GM18858 (cell line): ENCODE measurements at regions not wholly inside any gene's neighbourhood (a gene's known extent, or its start where the extent isn't known, plus 50 kb on each side); places are given as distances from the start of the nearest gene placed in this dataset.
"Not testable (repeated sequence)": the region's sequence is repeated elsewhere in the genome, so short reads cannot be mapped to it uniquely, and the experiment has no call there.

Experiments used
- ATAC-seq: cut with Tn5 transposase; IDR thresholded peaks from one replicate; pipeline ENCODE4 v1.9.1; 2021; ENCODE audit not compliant: unreplicated experiment

- no peak for ATAC-seq
Observed at GRCh38 chr2:125584732-125585131, 1071.2 kb upstream of the GYPC start.

- no peak for ATAC-seq
Observed at GRCh38 chr2:125588780-125589179, 1067.2 kb upstream of the GYPC start.

GRCh38 chr2:125591954-125592353, 1064.0 kb upstream of the GYPC start:
- ATAC-seq, result no peak

- ATAC-seq, result no peak
Observed at GRCh38 chr2:125593036-125593435, 1062.9 kb upstream of the GYPC start.

GRCh38 chr2:125596612-125597011, 1059.3 kb upstream of the GYPC start:
- ATAC-seq, result no peak

GRCh38 chr2:125615438-125615837, 1040.5 kb upstream of the GYPC start:
- no peak for ATAC-seq

- no peak for ATAC-seq
Observed at GRCh38 chr2:125630377-125630776, 1025.6 kb upstream of the GYPC start.

GRCh38 chr2:125634662-125635061, 1021.3 kb upstream of the GYPC start:
- ATAC-seq, result no peak

- ATAC-seq, result no peak
Observed at GRCh38 chr2:125638345-125638744, 1017.6 kb upstream of the GYPC start.

- no peak for ATAC-seq
Observed at GRCh38 chr2:125642032-125642431, 1013.9 kb upstream of the GYPC start.

- ATAC-seq, result no peak
Observed at GRCh38 chr2:125643128-125643527, 1012.8 kb upstream of the GYPC start.

GRCh38 chr2:125643585-125643984, 1012.4 kb upstream of the GYPC start:
- ATAC-seq, result no peak

GRCh38 chr2:125644257-125644656, 1011.7 kb upstream of the GYPC start:
- no peak for ATAC-seq

GRCh38 chr2:125652280-125652679, 1003.7 kb upstream of the GYPC start:
- no peak for ATAC-seq

- no peak for ATAC-seq
Observed at GRCh38 chr2:125654226-125654625, 1001.7 kb upstream of the GYPC start.

- ATAC-seq, result no peak
Observed at GRCh38 chr2:125656190-125656589, 999.8 kb upstream of the GYPC start.

GRCh38 chr2:125658583-125658982, 997.4 kb upstream of the GYPC start:
- ATAC-seq, result no peak

GRCh38 chr2:125660369-125660768, 995.6 kb upstream of the GYPC start:
- ATAC-seq, result not testable (repeated sequence)

GRCh38 chr2:125667630-125668029, 988.3 kb upstream of the GYPC start:
- ATAC-seq, result peak; percentile 69

GRCh38 chr2:125679903-125680302, 976.1 kb upstream of the GYPC start:
- no peak for ATAC-seq

- no peak for ATAC-seq
Observed at GRCh38 chr2:125680809-125681208, 975.1 kb upstream of the GYPC start.

- ATAC-seq, result no peak
Observed at GRCh38 chr2:125681576-125681975, 974.4 kb upstream of the GYPC start.

- no peak for ATAC-seq
Observed at GRCh38 chr2:125681976-125682805, 973.8 kb upstream of the GYPC start.
